ENCODE measurements at regions not wholly inside any gene's neighbourhood (a gene's known extent, or its start where the extent isn't known, plus 50 kb on each side); places are given as distances from the start of the nearest gene placed in this dataset.

GRCh38 chr7:13834328-13834761 lies 155.1 kb downstream of the ETV1 start:
- no peak for TF ChIP-seq CTCF (IDR thresholded peaks at IDR 0.05)

- no peak for TF ChIP-seq CTCF (IDR thresholded peaks at IDR 0.05)
These were observed 154.0 kb downstream of the ETV1 start for GRCh38 chr7:13835442-13835841.

- no peak for TF ChIP-seq CTCF (IDR thresholded peaks at IDR 0.05)
These were observed 150.4 kb downstream of the ETV1 start for GRCh38 chr7:13839063-13839462.

Measured in LNCAP (cell line).